Neuronal stem cell (in vitro differentiated cells): ENCODE measurements at regions not wholly inside any gene's neighbourhood (a gene's known extent, or its start where the extent isn't known, plus 50 kb on each side); places are given as distances from the start of the nearest gene placed in this dataset.
"Not testable (repeated sequence)": the region's sequence is repeated elsewhere in the genome, so short reads cannot be mapped to it uniquely, and the experiment has no call there.

Experiments used
- DNase-seq: peaks from one replicate; pipeline ENCODE4 v3.0.0-alpha.2; 2013; ENCODE audit warnings: low spot score
- H2AFZ ChIP-seq: one replicate; pipeline ENCODE4 v1.6.1; 2013; ENCODE audit warnings: mild to moderate bottlenecking, low read length, inconsistent platforms
- H2AK5ac ChIP-seq: 2 replicates; pipeline ENCODE4 v1.6.1; 2013; ENCODE audit warnings: low read depth, mild to moderate bottlenecking, inconsistent platforms, low read length, moderate library complexity, mixed read lengths
- H2BK120ac ChIP-seq: 2 replicates; pipeline ENCODE4 v1.6.1; 2013; ENCODE audit warnings: low read depth, mild to moderate bottlenecking, inconsistent platforms, low read length, moderate library complexity, mixed read lengths
- H2BK12ac ChIP-seq: one replicate; pipeline ENCODE4 v1.6.1; 2013; ENCODE audit warnings: low read length, inconsistent platforms
- H2BK15ac ChIP-seq: 2 replicates; pipeline ENCODE4 v1.6.1; 2013; ENCODE audit warnings: mild to moderate bottlenecking, low read length, inconsistent platforms, mixed read lengths
- H2BK5ac ChIP-seq: one replicate; pipeline ENCODE4 v1.6.1; 2013; ENCODE audit warnings: inconsistent platforms, mild to moderate bottlenecking, low read length, moderate library complexity
- H3K14ac ChIP-seq: one replicate; pipeline ENCODE4 v1.6.1; 2013; ENCODE audit warnings: low read length, inconsistent platforms
- H3K18ac ChIP-seq: 2 replicates; pipeline ENCODE4 v1.6.1; 2013; ENCODE audit warnings: low read length, inconsistent platforms
- H3K23ac ChIP-seq: 2 replicates; pipeline ENCODE4 v1.6.1; 2013; ENCODE audit warnings: low read depth, mild to moderate bottlenecking, mixed read lengths, low read length, inconsistent platforms; ENCODE audit not compliant: poor library complexity
- H3K27ac ChIP-seq: replicated peaks from 3 replicates; pipeline ENCODE4 v1.5.1; 2013; ENCODE audit warnings: low read length, inconsistent platforms
- H3K27me3 ChIP-seq, 3 experiments: 2 replicates each; pipeline ENCODE4 v1.6.1; 2013; ENCODE audit warnings: low read length in 3 of 3, mild to moderate bottlenecking in 2 of 3, inconsistent platforms in 1 of 3, low read depth in 1 of 3, mixed read lengths in 1 of 3, moderate library complexity in 1 of 3; ENCODE audit not compliant: control insufficient read depth in 3 of 3, insufficient read depth in 3 of 3
- H3K36me3 ChIP-seq, 2 donors: replicated peaks in 1 of 2; 2 replicates each; pipeline ENCODE4 v1.6.1; 2013; ENCODE audit warnings: low read length in 2 of 2; ENCODE audit not compliant: control insufficient read depth in 2 of 2, insufficient read depth in 2 of 2
- H3K4ac ChIP-seq: 2 replicates; pipeline ENCODE4 v1.6.1; 2013; ENCODE audit warnings: inconsistent platforms, mild to moderate bottlenecking, low read length, moderate library complexity
- H3K4me1 ChIP-seq, 2 donors: 1 replicate in 1 of 2; 2 replicates in 1 of 2; pipeline ENCODE4 v1.6.1; 2013; ENCODE audit warnings: low read length in 2 of 2, low read depth in 1 of 2; ENCODE audit not compliant: control insufficient read depth in 2 of 2, insufficient read depth in 1 of 2
- H3K4me2 ChIP-seq: one replicate; pipeline ENCODE4 v1.6.1; 2013; ENCODE audit warnings: mild to moderate bottlenecking, low read length, inconsistent platforms; ENCODE audit not compliant: insufficient read depth, poor library complexity, severe bottlenecking
- H3K4me3 ChIP-seq, 2 donors: 2 replicates each; pipeline ENCODE4 v1.5.1; 2013; ENCODE audit warnings: low read length in 2 of 2, mild to moderate bottlenecking in 2 of 2, inconsistent platforms in 1 of 2, moderate library complexity in 1 of 2
- H3K79me1 ChIP-seq: one replicate; pipeline ENCODE4 v1.6.1; 2013; ENCODE audit warnings: low read depth, mild to moderate bottlenecking, inconsistent platforms, low read length, moderate library complexity
- H3K9ac ChIP-seq: one replicate; pipeline ENCODE4 v1.6.1; 2013; ENCODE audit warnings: mild to moderate bottlenecking, low read depth, low read length, inconsistent platforms; ENCODE audit not compliant: poor library complexity
- H3K9me3 ChIP-seq, 2 donors: replicated peaks in 1 of 2; 2 replicates each; pipeline versions ENCODE3 to v1.6.1; 2013; ENCODE audit warnings: low read length in 2 of 2, mild to moderate bottlenecking in 2 of 2, inconsistent platforms in 1 of 2, low read depth in 1 of 2, mixed read lengths in 1 of 2, moderate library complexity in 1 of 2; ENCODE audit not compliant: control insufficient read depth in 2 of 2, insufficient read depth in 1 of 2
- H4K8ac ChIP-seq: one replicate; pipeline ENCODE4 v1.6.1; 2013; ENCODE audit warnings: low read depth, mild to moderate bottlenecking, inconsistent platforms, low read length, moderate library complexity
- H4K91ac ChIP-seq: one replicate; pipeline ENCODE4 v1.6.1; 2013; ENCODE audit warnings: low read length, low read depth, mild to moderate bottlenecking, inconsistent platforms; ENCODE audit not compliant: poor library complexity
- WGBS, 2 donors: extraction: QIAGEN DNeasy Blood & Tissue Kit; methylation state at CpG; one replicate each; pipeline ENCODE4 v1.1.7; 2013; ENCODE audit warnings: missing lambda C conversion rate in 2 of 2, mixed read lengths in 1 of 2; ENCODE audit not compliant: insufficient read length in 2 of 2, insufficient replicate concordance in 1 of 2; ENCODE audit errors: extremely low coverage in 2 of 2; 5-methylcytosine and 5-hydroxymethylcytosine counted together

DNA sequence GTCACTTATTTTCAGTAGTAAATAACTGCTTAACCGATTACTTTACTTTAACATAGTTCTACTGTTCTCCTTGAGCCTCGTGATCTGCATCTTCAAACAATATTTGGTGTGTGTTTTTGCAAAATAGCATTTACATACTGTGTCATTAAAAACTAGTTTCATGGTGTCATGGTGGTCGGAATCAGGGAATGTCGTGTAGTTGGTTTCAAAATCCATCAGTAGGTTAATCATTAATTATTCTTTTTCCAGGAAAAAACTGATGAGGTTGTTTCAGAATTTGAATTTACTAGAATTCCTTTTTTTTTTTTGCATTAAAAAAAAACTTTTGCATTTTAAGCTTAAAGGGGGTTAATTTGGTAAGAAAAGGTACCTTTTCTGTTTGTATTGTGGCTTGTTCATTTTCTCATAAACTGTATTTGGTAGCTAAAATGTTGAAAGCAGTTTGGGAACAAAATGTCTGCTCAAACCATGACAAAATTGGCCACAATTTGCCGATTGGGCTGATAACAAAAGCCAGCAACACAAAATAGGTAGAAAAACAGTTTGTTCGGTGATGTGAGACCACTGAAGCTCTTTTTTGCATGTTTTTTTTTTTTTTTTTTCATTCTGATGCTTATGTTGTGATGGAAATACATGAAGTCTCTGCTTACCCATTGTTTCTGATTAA, 234.9 kb upstream of the PLGLB2 start:
- not testable (repeated sequence) for H2AFZ ChIP-seq, H3K36me3 ChIP-seq, H2BK5ac ChIP-seq, H3K4me2 ChIP-seq, H2BK15ac ChIP-seq, H3K4me3 ChIP-seq, H4K91ac ChIP-seq, H2BK12ac ChIP-seq, H2AK5ac ChIP-seq, H3K18ac ChIP-seq, H3K9ac ChIP-seq, H3K23ac ChIP-seq, H2BK120ac ChIP-seq, H3K4ac ChIP-seq, H3K14ac ChIP-seq, H3K79me1 ChIP-seq, H3K9me3 ChIP-seq, H4K8ac ChIP-seq, DNase-seq, H3K4me1 ChIP-seq, H3K27me3 ChIP-seq, H3K27ac ChIP-seq
- WGBS, 2 donors, result no CpG with 5 or more reads among the region's 6 CpGs

DNA sequence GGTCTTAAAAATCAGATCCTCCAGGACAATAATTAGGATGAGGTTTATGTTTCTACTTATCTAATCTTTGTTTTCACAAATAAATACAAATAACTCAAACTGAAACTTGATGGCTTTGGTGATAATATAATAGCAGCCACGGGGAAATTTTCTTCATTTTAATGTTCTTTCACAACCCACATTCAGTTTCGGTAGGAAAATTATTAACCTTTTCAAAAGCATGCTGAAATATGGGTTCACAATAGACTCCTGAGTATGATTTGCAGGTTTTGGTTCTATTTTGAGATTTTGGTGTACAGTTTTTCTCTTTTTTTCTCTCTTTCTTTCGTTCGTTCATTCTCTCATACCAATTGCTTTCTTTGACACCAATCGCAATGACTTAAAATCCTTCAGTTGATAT, 233.9 kb upstream of the PLGLB2 start:
- H3K14ac ChIP-seq, H3K23ac ChIP-seq, H3K4ac ChIP-seq, H3K36me3 ChIP-seq, H2AK5ac ChIP-seq, H3K4me3 ChIP-seq, H3K9me3 ChIP-seq, H3K79me1 ChIP-seq, H2BK12ac ChIP-seq, H2AFZ ChIP-seq, H3K27me3 ChIP-seq, H4K8ac ChIP-seq, H3K18ac ChIP-seq, H4K91ac ChIP-seq, H3K9ac ChIP-seq, H3K27ac ChIP-seq, H3K4me2 ChIP-seq, H2BK120ac ChIP-seq, H3K4me1 ChIP-seq, DNase-seq, H2BK15ac ChIP-seq, H2BK5ac ChIP-seq: not testable (repeated sequence)
- WGBS, 2 donors, result no CpG with 5 or more reads among the region's 5 CpGs

DNA sequence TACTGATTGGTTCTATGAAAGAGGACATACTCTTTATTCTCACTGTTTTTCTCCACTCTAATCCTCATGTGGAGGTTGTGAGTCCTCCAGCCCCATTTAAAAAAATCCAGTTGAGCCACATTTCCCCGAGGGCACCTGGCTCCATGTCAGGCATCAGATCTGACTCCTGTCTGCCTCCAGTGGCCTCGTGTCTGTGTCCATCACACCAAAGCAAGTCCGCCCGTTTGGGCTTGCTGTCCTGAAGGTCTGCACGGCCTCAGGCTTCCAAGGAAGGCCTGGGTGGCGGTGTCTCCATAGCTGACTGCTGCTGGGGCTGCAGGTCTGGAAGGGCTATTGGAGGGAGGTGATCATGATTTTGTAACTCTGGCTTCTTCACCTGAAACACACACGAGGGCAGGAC, 233.4 kb upstream of the PLGLB2 start:
- H3K79me1 ChIP-seq, H2AK5ac ChIP-seq, H3K9ac ChIP-seq, H2BK12ac ChIP-seq, H2BK120ac ChIP-seq, DNase-seq, H3K36me3 ChIP-seq, H3K27ac ChIP-seq, H4K91ac ChIP-seq, H3K4me1 ChIP-seq, H3K14ac ChIP-seq, H3K9me3 ChIP-seq, H4K8ac ChIP-seq, H3K18ac ChIP-seq, H3K4ac ChIP-seq, H3K23ac ChIP-seq, H2AFZ ChIP-seq, H3K4me3 ChIP-seq, H2BK5ac ChIP-seq, H3K27me3 ChIP-seq, H2BK15ac ChIP-seq, H3K4me2 ChIP-seq: not testable (repeated sequence)
- no CpG with 5 or more reads among the region's 7 CpGs for WGBS, 2 donors

DNA sequence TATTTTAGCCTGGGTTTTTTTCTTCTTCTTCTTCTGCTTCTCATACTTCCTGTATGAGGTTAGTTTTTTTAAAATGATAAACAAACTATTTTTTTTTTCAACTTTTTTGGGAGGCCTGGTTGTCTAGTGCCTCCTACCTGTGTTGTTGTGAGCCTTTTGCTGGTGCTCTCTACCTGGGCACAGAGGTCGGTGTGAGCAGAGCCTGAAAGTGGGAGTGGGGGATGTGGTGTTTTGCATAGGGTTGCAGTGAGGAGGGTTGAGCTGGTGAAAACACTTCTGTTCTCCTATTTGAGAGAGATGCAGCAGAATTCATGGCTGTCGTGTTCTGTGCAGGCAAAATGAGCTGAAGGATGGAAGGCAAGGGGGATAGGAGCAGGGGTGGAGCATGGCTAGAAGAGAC, 232.7 kb upstream of the PLGLB2 start:
- DNase-seq, H3K4me1 ChIP-seq, H3K9me3 ChIP-seq, H3K27me3 ChIP-seq, H2BK120ac ChIP-seq, H2AK5ac ChIP-seq, H2BK15ac ChIP-seq, H3K23ac ChIP-seq, H4K8ac ChIP-seq, H4K91ac ChIP-seq, H2AFZ ChIP-seq, H2BK5ac ChIP-seq, H3K27ac ChIP-seq, H3K36me3 ChIP-seq, H3K14ac ChIP-seq, H3K9ac ChIP-seq, H3K79me1 ChIP-seq, H2BK12ac ChIP-seq, H3K18ac ChIP-seq, H3K4me2 ChIP-seq, H3K4ac ChIP-seq, H3K4me3 ChIP-seq: not testable (repeated sequence)
- no CpG with 5 or more reads among the region's 2 CpGs for WGBS, 2 donors
